Endodermal cell (in vitro differentiated cells): ENCODE measurements at regions not wholly inside any gene's neighbourhood (a gene's known extent, or its start where the extent isn't known, plus 50 kb on each side); places are given as distances from the start of the nearest gene placed in this dataset.

Experiments
- DNase-seq: peaks from one replicate; pipeline ENCODE4 v3.0.0-alpha.2; 2017
- H3K27ac ChIP-seq: 2 replicates; pipeline ENCODE4 v1.5.1; 2013; ENCODE audit warnings: mild to moderate bottlenecking, low read depth, low read length, moderate library complexity
- H3K27me3 ChIP-seq: 2 replicates; pipeline ENCODE4 v1.6.1; 2013; ENCODE audit warnings: mild to moderate bottlenecking, low read length, moderate library complexity; ENCODE audit not compliant: insufficient read depth, control insufficient read depth, poor library complexity, severe bottlenecking
- H3K36me3 ChIP-seq: 2 replicates; pipeline ENCODE4 v1.7.0; 2013; ENCODE audit warnings: mild to moderate bottlenecking, low read length, moderate library complexity; ENCODE audit not compliant: control insufficient read depth, insufficient read depth
- H3K4me1 ChIP-seq: one replicate; pipeline ENCODE4 v1.7.0; 2013; ENCODE audit warnings: low read length; ENCODE audit not compliant: control insufficient read depth, insufficient read depth
- H3K4me3 ChIP-seq: 2 replicates; pipeline ENCODE4 v1.5.1; 2013; ENCODE audit warnings: mild to moderate bottlenecking, low read length, moderate library complexity
- H3K9ac ChIP-seq: 2 replicates; pipeline ENCODE4 v1.6.1; 2013; ENCODE audit warnings: mild to moderate bottlenecking, low read length, moderate library complexity; ENCODE audit not compliant: poor library complexity, severe bottlenecking; ENCODE audit errors: extremely low read depth
- H3K9me3 ChIP-seq: 2 replicates; pipeline ENCODE4 v1.6.1; 2013; ENCODE audit warnings: mild to moderate bottlenecking, low read length, moderate library complexity; ENCODE audit not compliant: control insufficient read depth
- H3K27ac Mint-ChIP-seq: 2 replicates; pipeline ENCODE4 v1.8.0; 2020; ENCODE audit warnings: mixed read lengths
- H3K27me3 Mint-ChIP-seq: 2 replicates; pipeline ENCODE4 v1.8.0; 2021; ENCODE audit warnings: mild to moderate bottlenecking, mixed read lengths; ENCODE audit not compliant: insufficient read depth
- H3K36me3 Mint-ChIP-seq: 2 replicates; pipeline ENCODE4 v1.8.0; 2020; ENCODE audit warnings: low read depth, mixed read lengths
- H3K4me1 Mint-ChIP-seq: 2 replicates; pipeline ENCODE4 v1.8.0; 2020; ENCODE audit warnings: mixed read lengths
- H3K4me3 Mint-ChIP-seq: 2 replicates; pipeline ENCODE4 v1.8.0; 2020; ENCODE audit warnings: mild to moderate bottlenecking, moderate library complexity, mixed read lengths
- H3K9me3 Mint-ChIP-seq: 2 replicates; pipeline ENCODE4 v1.8.0; 2020; ENCODE audit warnings: mild to moderate bottlenecking, mixed read lengths
- CTCF ChIP-seq: fragments of 200-600 bp; sonication (generic); conservative IDR thresholded peaks from 2 replicates; pipeline ENCODE4 v1.5.0; 2021; ENCODE audit warnings: antibody characterized with exemption, mild to moderate bottlenecking
- WGBS, 2 experiments: methylation state at CpG; one replicate each; pipeline versions ENCODE4 v1.1.5 to v1.1.7; 2013; ENCODE audit warnings: missing lambda C conversion rate in 2 of 2, mixed read lengths in 1 of 2; ENCODE audit not compliant: insufficient coverage in 1 of 2, insufficient read length in 1 of 2; 5-methylcytosine and 5-hydroxymethylcytosine counted together

DNA sequence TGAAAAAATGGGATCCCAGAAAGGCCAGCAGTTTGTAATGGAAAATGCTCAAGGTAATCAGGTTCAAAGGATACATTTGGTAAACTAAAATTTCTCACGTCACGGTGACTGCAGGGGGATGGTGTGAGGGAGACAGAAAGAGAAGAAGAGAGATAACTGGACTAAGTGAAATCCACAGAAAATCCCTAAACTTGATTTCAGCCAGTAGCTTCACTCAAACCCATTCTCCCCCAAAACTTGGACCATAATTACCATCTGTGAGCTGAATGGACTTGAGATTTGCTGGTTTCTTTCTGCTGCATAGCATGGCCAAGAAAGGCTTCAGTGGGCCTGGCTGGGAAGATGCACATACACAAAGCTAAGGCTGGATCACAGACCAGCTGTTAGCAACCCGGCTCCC lies 155.4 kb upstream of the LMO4 start:
- WGBS, 2 experiments = 86 to 100% methylated on average over 2 to 3 of the region's 3 CpGs
- Histone ChIP-seq H3K4me3 (no peak overlapping the region), H3K27ac (no peak overlapping the region), H3K9me3 (no peaks in the 10 kb centered on the region), H3K36me3 (no peaks in the 10 kb centered on the region), H3K4me1 (no peaks in the 10 kb centered on the region), H3K9ac (no peak overlapping the region), H3K27me3 (peaks cover 6% of the 10 kb centered on the region)
- Mint-ChIP-seq H3K4me3 (no peak overlapping the region), H3K27ac (no peak overlapping the region), H3K9me3 (no peaks in the 10 kb centered on the region), H3K4me1 (peaks cover 3% of the 10 kb centered on the region), H3K27me3 (peaks cover 18% of the 10 kb centered on the region), H3K36me3 (no peaks in the 10 kb centered on the region)
- no peak for DNase-seq
- TF ChIP-seq CTCF = no peak

GRCh38 chr1:87174724-87175245 lies 153.9 kb upstream of the LMO4 start:
- Mint-ChIP-seq H3K9me3 (no peaks in the 10 kb centered on the region), H3K36me3 (no peaks in the 10 kb centered on the region), H3K4me3 (no peak overlapping the region), H3K27me3 (peaks cover 21% of the 10 kb centered on the region), H3K4me1 (peaks cover 3% of the 10 kb centered on the region), H3K27ac (no peak overlapping the region)
- Histone ChIP-seq H3K9ac (no peak overlapping the region), H3K4me1 (no peaks in the 10 kb centered on the region), H3K9me3 (no peaks in the 10 kb centered on the region), H3K27ac (no peak overlapping the region), H3K36me3 (no peaks in the 10 kb centered on the region), H3K4me3 (no peak overlapping the region), H3K27me3 (peaks cover 7% of the 10 kb centered on the region)
- DNase-seq = no peak
- WGBS, 2 experiments = 92 to 100% methylated on average over 2 of the region's 2 CpGs
- TF ChIP-seq CTCF = no peak

DNA sequence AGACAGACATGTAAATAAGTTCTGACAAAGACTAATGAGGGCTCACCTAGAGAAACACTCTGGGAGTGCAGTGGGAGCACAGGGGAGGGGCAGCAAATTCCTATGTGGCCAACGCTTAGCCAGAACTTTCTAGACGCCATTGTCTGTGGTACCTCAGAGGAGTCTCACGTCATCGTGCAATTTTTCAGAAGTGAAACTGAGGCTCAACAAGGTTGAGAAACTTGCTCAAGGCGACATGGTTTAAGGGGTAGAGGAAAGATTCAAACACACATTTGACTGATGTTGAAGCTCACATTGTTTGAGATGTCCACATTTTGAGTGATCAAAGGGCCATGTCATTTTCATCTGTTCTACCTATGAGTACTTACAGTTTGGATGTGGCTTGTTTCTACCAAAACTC lies 152.6 kb upstream of the LMO4 start:
- H3K27me3 Mint-ChIP-seq = peaks cover 24% of the 10 kb centered on the region
- Histone ChIP-seq H3K27ac (no peak overlapping the region), H3K36me3 (no peaks in the 10 kb centered on the region), H3K9ac (no peak overlapping the region), H3K9me3 (no peaks in the 10 kb centered on the region), H3K4me3 (no peak overlapping the region), H3K4me1 (no peaks in the 10 kb centered on the region), H3K27me3 (peaks cover 15% of the 10 kb centered on the region)
- WGBS, 2 experiments = 71 to 72% methylated on average over 5 of the region's 5 CpGs
- no peak for TF ChIP-seq CTCF
- no peak overlapping the region for H3K4me3 Mint-ChIP-seq
- H3K36me3 Mint-ChIP-seq = no peaks in the 10 kb centered on the region
- H3K9me3 Mint-ChIP-seq = no peaks in the 10 kb centered on the region
- no peak for DNase-seq
- H3K4me1 Mint-ChIP-seq = peaks cover 3% of the 10 kb centered on the region
- no peak overlapping the region for H3K27ac Mint-ChIP-seq
